Testis (tissue), 2 donors: ENCODE measurements at regions not wholly inside any gene's neighbourhood (a gene's known extent, or its start where the extent isn't known, plus 50 kb on each side); places are given as distances from the start of the nearest gene placed in this dataset.
A peak's percentile ranks its signal among the peaks of the same experiment; 100 is the strongest.

Experiments used
- DNase-seq: peaks from one replicate; pipeline ENCODE4 v3.0.0-alpha.2; 2019
- H3K27ac ChIP-seq, 2 donors: fragments of 200-600 bp; sonication (generic); one replicate each; pipeline ENCODE4 v1.5.1; 2019
- H3K27me3 ChIP-seq: fragments of 200-600 bp; sonication (generic); one replicate; pipeline ENCODE4 v1.5.1; 2019
- H3K36me3 ChIP-seq: fragments of 200-600 bp; sonication (generic); one replicate; pipeline ENCODE4 v1.5.1; 2017; ENCODE audit warnings: low read depth; ENCODE audit errors: missing control alignments
- H3K4me1 ChIP-seq: fragments of 200-600 bp; sonication (generic); one replicate; pipeline ENCODE4 v1.5.1; 2019
- H3K4me3 ChIP-seq, 2 donors: fragments of 200-600 bp; sonication (generic); one replicate each; pipeline ENCODE4 v1.5.1; 2017 to 2019
- H3K9me3 ChIP-seq: fragments of 200-600 bp; sonication (generic); one replicate; pipeline ENCODE4 v1.5.1; 2017
- POLR2A ChIP-seq: fragments of 450-650 bp; IDR thresholded peaks from one replicate; pipeline ENCODE4 v1.6.1; 2017; ENCODE audit warnings: antibody characterized with exemption, mild to moderate bottlenecking, moderate library complexity
- WGBS, 2 donors: methylation state at CpG; one replicate each; pipeline ENCODE4 v1.1.5; 2018; 5-methylcytosine and 5-hydroxymethylcytosine counted together
- intact Hi-C: fragments of 100-400 bp; cut with DNase I; formaldehyde crosslinking; loops from one replicate; pipeline ENCODE4 v1.15.1; 2023; ENCODE audit warnings: low total_unique reads
- TF ChIP-seq, protein P1 (sequence below), 3 experiments: fragments of 450-650 bp in 2 of 3; fragments of 200-600 bp in 1 of 3; sonication (generic) in 1 of 3; IDR thresholded peaks; one replicate each; pipeline ENCODE4 v1.5.1; 2016 to 2019; ENCODE audit warnings: antibody characterized with exemption in 3 of 3, mild to moderate bottlenecking in 2 of 3, moderate library complexity in 1 of 3

DNA sequence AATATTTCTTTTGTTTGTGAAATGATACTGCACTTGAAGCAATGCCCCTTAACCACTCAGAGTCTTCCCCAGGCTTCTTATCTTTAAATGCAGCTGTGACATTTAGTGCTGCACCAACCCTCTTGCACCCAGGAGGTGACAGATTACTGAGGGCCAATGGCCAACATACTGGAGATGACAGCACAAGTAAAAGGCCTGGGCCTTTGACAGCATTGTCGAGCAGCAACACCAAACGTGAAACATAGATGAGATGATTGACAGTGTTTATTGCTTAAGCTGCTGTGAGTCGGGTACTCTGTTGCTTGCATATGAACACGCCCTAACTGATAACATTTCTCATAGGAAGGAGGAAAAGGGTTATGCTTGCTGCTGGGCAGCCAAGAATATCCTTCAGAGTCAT, 80.3 kb downstream of the THNSL2 start:
- TF ChIP-seq, protein P1, sequence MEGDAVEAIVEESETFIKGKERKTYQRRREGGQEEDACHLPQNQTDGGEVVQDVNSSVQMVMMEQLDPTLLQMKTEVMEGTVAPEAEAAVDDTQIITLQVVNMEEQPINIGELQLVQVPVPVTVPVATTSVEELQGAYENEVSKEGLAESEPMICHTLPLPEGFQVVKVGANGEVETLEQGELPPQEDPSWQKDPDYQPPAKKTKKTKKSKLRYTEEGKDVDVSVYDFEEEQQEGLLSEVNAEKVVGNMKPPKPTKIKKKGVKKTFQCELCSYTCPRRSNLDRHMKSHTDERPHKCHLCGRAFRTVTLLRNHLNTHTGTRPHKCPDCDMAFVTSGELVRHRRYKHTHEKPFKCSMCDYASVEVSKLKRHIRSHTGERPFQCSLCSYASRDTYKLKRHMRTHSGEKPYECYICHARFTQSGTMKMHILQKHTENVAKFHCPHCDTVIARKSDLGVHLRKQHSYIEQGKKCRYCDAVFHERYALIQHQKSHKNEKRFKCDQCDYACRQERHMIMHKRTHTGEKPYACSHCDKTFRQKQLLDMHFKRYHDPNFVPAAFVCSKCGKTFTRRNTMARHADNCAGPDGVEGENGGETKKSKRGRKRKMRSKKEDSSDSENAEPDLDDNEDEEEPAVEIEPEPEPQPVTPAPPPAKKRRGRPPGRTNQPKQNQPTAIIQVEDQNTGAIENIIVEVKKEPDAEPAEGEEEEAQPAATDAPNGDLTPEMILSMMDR (IDR thresholded peaks at IDR 0.05): no peak
- no peak for TF ChIP-seq POLR2A

DNA sequence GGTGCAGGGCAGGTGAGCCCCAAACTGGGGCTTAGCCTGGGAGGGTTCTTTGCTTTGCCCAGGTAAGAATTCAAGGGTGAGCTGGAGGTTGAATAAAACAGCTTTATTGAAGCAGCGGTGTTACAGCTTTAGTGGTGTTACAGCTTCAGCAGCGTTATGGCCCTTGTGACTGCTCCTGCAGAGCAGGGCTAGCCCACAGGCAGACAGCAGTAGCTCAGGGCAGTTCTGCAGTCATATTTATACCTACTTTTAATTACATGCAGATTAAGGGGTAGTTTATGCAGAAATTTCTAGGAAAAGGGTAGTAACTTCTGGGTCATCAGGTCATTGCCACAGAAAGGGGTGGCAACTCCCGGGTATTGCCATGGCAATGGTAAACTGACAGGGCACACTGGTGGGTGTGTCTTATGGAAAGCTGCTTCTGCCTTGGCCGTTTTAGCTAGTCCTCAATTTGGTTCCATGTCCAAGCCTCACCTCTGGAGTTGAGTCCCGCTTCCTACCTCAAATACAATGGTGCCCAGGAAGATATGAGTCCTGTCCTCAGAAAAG, 78.2 kb downstream of the THNSL2 start:
- no peak for TF ChIP-seq POLR2A
- TF ChIP-seq, protein P1 (IDR thresholded peaks at IDR 0.05): no peak
- Histone ChIP-seq H3K9me3 (no peaks in the 10 kb centered on the region), H3K27ac (no peak overlapping the region), H3K36me3 (no peaks in the 10 kb centered on the region), H3K4me3 (no peak overlapping the region), H3K4me1 (no peaks in the 10 kb centered on the region), H3K27me3 (no peaks in the 10 kb centered on the region)
- no peak for DNase-seq
- intact Hi-C loops: no loop called here
- 88 to 92% methylated on average over 5 of the region's 5 CpGs for WGBS, 2 donors

More for the DNA sequence above, 80.3 kb downstream of the THNSL2 start:
- no peak for DNase-seq
- no peak overlapping the region for H3K4me3 ChIP-seq
- no peaks in the 10 kb centered on the region for H3K36me3 ChIP-seq
- WGBS, 2 donors: 78 to 80% methylated on average over 4 of the region's 4 CpGs
- H3K9me3 ChIP-seq: no peaks in the 10 kb centered on the region
- no peaks in the 10 kb centered on the region for H3K27me3 ChIP-seq
- H3K27ac ChIP-seq: no peak overlapping the region
- H3K4me1 ChIP-seq: no peaks in the 10 kb centered on the region
- intact Hi-C loops: no loop called here

DNA sequence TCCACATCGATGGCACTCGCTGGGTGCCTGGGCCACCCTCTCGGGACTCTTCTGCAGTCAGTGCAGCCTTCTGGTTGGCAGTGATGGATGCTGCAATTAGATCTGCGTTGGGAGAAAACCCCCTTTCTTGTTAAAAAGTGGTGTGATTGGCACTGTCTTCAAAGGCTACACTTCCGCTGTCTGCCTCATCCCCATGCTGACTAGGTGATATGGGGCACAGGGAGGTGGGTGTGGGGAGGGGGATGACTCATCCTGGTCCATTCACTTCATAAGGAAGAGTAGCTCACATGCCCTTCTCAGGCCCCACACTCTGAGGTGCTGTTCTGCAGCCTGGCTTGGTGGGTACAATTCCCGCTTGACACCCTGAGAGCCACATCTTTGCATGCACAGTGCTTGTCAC, 77.4 kb downstream of the THNSL2 start:
- TF ChIP-seq, protein P1 (IDR thresholded peaks at IDR 0.05): no peak
- TF ChIP-seq POLR2A: no peak
- WGBS, 2 donors: 82 to 92% methylated on average over 6 of the region's 6 CpGs

DNA sequence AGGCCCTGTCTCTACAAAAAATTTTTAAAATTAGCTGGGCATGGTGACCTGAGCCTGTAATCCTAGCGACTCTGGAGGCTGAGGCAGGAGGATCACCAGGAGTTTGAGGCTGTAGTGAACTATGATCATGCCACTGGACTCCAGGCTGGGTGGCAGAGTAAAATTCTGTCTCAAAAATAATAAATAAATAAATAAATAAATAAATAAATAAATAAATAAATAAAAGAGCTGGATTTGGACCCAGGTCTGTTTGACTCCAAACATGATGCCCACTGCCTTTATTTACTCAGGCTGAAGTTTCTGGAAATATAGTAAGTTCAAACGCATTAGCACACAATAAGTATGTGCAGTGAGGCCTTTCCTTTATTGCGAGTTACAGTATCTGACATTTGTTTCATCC, 75.0 kb downstream of the THNSL2 start:
- no peaks in the 10 kb centered on the region for H3K9me3 ChIP-seq
- intact Hi-C loops: no loop called here
- no peak overlapping the region for H3K4me3 ChIP-seq
- H3K27me3 ChIP-seq: no peaks in the 10 kb centered on the region
- H3K4me1 ChIP-seq: no peaks in the 10 kb centered on the region
- 84% methylated on average over 3 of the region's 3 CpGs for WGBS, 2 donors
- H3K27ac ChIP-seq: no peak overlapping the region
- DNase-seq: no peak
- H3K36me3 ChIP-seq: no peaks in the 10 kb centered on the region
- no peak for TF ChIP-seq POLR2A
- TF ChIP-seq, protein P1 (IDR thresholded peaks at IDR 0.05): no peak

More for the DNA sequence above, 77.4 kb downstream of the THNSL2 start:
- Histone ChIP-seq H3K36me3 (no peaks in the 10 kb centered on the region), H3K27me3 (no peaks in the 10 kb centered on the region), H3K27ac (no peak overlapping the region), H3K4me1 (no peaks in the 10 kb centered on the region), H3K4me3 (no peak overlapping the region), H3K9me3 (no peaks in the 10 kb centered on the region)
- intact Hi-C loops: no loop called here
- no peak for DNase-seq

DNA sequence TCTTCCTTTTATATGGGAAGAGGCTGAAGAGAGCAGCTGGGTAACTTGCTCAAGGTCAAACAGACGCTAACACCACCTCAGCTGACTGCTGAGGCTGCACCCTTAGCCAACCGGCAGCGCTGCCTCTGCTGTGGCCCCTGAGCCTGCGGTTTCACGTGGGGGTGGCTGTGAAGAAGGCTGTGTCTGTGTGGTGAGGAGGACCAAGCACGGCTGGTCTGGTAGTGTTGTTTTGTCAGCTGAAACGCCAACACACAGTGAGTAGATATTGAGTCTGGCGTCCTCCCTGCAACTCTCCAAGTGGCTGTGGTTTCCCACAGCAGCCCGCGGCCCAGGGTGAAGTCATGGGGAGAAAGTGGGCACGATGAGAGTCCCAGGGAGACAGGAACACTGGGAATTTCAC, 69.6 kb downstream of the THNSL2 start:
- H3K27ac ChIP-seq: no peak overlapping the region
- DNase-seq: peak; percentile 16
- 63 to 64% methylated on average over 10 to 11 of the region's 11 CpGs for WGBS, 2 donors
- TF ChIP-seq, protein P1 (IDR thresholded peaks at IDR 0.05): no peak
- no peak for TF ChIP-seq POLR2A
- no peaks in the 10 kb centered on the region for H3K4me1 ChIP-seq
- no peaks in the 10 kb centered on the region for H3K27me3 ChIP-seq
- H3K9me3 ChIP-seq: no peaks in the 10 kb centered on the region
- intact Hi-C loops: no loop called here
- H3K4me3 ChIP-seq: no peak overlapping the region
- H3K36me3 ChIP-seq: no peaks in the 10 kb centered on the region
